NCI-H2171 (cell line): ENCODE measurements at regions not wholly inside any gene's neighbourhood (a gene's known extent, or its start where the extent isn't known, plus 50 kb on each side); places are given as distances from the start of the nearest gene placed in this dataset.
"Not testable (repeated sequence)": the region's sequence is repeated elsewhere in the genome, so short reads cannot be mapped to it uniquely, and the experiment has no call there.

Source experiments
- DNase-seq: peaks from one replicate; lab custom pipeline; 2025; lab: John Stamatoyannopoulos, UW

DNA sequence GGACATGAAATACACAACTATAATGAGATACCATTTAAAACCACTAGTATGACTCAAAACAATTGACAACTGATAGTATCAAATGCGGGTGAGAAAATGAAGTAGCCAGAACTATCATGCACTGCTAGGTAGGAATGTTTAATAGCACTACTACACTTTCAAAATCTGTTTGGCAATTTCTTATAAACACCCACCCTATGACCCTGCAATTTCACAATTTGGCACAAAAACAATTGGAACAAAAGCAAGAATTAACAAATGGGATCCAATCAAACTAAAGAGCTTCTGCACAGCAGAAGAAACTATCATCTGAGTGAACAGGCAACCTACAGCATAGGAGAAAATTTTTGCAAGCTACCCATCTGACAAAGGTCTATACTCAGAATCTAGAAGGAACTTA is 431.2 kb upstream of the GYPC start:
- DNase-seq = no peak

DNA sequence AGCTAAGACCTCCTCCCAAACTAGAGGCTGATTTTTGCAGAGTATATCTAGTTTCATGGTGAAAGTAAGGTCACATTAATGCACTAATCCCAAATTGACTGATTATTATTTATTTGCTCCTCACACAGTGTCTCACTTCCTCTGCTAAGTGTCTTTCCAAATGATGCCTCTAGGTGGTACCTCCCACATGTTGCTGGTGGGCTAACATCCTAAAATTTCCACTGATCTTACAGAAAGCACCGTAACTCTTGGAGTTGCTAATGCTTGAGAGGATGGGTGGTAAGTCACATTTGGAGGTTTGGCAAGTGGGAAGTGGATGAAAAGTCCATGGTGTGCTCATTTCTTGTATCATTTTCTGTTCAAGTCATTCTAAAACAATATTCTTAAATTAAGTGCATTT is 428.7 kb upstream of the GYPC start:
- DNase-seq = no peak

DNA sequence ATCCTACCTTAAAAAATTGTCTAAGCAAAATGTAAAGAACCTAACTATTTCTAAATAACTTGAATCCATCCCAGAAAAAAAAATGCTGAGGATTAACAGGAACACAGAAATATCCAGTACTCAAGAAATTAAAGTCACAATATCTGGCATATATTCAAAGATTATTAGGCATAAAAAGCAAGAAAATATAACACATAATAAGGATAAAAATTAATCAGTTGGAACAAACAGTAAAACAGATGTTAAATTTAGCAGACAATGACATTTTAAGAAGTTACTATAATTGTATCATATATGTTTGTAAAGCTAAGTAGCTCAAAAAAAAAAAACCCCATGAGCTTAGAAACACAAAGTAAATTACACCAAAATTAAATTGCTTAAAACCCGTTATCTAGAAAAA is 427.4 kb upstream of the GYPC start:
- no peak for DNase-seq

DNA sequence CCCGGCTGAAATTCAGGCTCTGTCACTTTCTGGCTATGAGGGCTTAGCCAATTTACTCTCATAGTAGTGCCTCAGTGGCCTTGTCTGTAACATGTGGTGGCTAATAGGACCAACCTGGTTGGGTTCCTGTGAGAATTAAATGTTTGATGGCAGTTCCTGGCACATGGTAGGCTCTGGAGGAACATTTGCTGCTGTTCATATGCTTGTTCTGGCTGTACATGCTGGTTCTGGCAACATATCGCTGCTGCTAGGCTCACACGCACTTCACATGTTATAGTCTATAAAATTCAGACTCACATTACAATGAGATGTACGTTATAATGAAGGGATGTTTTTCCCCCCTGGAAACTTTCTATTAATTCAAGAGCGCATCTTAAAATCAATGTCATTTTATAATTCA is 417.7 kb upstream of the GYPC start:
- no peak for DNase-seq

DNA sequence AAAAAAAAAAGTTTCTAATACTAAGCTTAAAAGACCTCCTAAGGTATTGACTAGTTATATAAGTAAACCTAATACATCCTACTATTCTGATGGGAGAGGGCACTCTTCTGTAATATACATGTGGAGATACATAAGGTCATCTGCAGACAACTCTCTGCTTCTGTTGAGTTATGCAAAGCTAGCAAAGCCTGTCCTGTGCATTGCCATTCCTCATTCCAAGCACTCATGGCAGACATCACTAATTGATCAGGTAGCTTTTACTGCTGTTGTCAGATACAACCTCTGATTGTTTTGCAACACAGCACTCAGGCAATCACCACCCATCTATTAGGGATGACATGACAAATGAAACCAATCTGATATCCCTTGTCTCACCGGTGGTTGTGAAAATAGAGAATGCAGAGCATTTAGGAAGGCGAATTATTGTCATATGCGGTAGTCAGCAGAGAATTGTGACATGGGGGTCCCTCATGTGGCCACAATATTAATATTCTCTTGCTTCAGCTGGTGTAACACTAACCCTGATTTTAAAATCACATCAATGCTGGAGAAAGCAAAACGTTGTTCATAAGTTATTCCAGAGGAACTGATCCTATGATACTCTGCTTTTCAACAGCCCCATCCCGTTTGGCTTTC is 416.5 kb upstream of the GYPC start:
- DNase-seq = no peak

DNA sequence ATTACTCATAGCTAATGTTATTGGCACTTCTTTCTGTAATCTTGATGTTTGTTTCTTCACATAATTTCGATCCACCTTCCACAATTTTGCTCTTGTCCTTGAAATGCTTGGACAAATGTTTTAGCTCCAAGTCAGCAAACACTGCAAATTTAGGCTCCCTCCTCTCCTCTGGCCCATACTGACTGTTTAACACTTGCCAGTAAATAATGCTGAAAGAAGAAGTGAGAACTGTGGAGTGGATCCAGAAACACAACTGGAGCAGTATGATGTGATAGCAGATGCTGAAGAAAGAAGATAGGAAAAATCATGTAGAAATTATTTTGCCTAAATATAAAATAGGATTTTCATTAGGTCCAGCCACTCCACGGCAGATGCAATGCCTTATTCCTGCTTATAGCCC is 415.0 kb upstream of the GYPC start:
- no peak for DNase-seq

DNA sequence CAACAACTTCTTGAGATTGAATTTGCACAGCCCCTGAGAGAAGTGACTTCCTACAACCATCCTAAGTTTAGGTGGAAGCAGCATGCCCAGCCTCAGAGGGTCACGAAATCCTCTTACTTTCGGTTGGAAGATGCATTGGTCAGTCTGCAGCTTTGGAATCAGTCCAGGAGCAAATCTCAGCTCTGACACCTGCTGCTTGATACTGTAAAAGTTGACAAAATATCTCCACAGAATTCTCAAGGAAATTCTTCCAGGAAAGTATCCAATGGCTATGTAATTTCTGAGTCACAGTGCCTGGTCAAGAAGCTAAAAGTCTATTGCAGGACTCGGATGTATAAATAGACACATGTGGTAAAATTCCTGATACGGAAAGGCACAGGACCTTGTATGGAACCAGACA is 414.5 kb upstream of the GYPC start:
- DNase-seq = no peak

DNA sequence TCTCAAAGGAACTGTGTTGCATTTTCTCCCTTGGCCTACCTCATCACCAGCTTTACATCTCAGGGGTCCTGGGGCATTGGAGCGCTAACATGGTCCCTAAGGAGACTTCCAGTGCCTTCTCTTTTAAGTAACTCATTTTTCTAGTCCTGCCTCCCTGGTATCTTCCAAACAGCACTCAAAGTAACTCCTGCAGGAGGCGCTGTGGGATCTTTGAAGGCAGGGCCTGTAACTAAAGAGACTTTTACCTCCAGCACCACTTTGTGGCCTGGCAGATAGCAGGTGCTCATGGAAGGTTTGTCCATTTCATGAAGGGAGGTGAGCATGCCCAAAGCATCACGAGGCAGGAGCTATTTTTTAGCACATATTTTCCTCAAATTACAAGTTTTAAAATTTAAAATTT is 411.0 kb upstream of the GYPC start:
- no peak for DNase-seq

DNA sequence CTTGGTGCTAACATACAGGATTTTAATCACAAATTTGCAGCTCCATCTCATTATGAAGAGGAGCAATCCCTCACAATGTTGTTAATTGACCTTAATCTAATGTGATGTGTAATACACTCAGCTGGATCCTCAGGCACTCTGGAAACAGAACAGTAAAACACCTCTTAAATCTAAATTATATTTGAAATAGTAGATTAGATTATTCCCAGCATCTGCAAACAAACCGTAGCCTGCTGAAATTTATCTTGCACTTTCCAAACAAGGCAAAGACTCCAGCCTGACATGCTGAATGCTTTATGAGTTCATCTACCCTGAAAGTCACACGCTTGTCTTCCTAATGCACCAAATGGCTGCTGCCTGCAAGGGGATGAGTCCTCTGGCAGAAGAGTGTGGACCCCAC is 402.3 kb upstream of the GYPC start:
- no peak for DNase-seq

DNA sequence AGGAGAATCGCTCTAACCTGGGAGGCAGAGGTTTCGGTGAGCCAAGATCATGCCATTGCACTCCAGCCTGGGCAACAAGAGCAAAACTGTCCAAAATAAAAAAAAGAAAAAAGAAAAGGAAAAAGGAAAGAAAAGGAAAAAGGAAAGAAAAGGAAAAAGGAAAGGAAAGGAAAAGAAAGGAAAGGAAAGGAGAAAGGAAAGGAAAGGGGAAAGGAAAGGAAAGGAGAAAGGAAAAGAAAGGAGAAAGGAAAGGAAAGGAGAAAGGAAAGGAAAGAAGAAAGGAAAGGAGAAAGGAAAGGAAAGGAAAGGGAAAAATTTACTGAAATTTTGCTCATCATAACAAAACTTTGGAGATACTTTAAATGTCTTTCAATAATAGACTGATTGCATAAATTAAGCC is 391.3 kb upstream of the GYPC start:
- no peak for DNase-seq

DNA sequence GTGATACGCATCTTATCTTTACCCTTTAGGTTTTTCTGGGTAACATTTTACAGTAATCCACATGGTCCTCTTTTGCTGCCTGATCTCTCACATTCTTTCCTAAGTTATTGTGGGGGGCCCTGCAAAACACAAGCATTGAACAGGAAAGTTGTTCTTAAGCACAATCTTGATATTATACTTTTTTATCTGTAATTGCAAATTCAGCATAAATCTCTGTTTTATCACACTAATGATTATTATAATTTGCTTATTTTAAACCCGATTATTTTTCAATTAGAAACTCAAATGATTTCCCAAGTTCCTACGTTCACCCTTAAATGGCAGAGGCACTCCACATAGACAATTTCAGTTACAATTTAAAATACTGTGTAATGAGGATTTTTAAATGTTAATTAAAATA is 386.0 kb upstream of the GYPC start:
- no peak for DNase-seq

DNA sequence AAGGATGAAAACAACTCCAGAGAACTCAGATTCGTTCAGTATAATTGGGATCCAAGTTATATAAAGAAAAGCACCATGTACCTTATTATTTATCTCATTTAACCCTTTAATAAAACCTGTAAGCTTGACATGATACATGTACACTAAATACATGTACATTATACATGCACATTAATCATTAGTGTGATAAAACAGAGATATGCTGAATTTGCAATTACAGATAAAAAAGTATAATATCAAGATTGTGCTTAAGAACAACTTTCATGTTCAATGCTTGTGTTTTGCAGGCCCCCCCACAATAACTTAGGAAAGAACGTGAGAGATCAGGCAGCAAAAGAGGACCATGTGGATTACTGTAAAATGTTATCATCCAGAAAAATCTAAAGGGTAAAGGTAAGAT is 385.4 kb upstream of the GYPC start:
- no peak for DNase-seq

DNA sequence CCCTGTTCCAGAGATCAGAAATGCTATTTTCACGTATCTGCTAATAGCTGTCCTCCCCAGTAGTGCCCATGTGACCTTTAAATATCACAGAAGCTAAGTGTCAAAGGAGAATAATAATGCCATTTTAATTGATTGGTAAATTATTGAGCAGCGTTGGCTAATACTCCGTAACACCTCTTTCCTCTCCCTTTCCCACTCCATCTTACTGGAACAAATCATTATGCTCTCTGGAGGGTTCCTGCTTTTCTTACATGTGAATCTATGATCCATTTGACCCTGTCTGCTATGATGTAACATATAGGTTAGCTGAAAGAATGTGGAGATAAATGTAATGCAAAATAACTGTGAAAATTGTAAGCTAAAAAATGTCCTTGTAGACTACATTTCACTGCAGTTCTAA is 383.6 kb upstream of the GYPC start:
- no peak for DNase-seq

DNA sequence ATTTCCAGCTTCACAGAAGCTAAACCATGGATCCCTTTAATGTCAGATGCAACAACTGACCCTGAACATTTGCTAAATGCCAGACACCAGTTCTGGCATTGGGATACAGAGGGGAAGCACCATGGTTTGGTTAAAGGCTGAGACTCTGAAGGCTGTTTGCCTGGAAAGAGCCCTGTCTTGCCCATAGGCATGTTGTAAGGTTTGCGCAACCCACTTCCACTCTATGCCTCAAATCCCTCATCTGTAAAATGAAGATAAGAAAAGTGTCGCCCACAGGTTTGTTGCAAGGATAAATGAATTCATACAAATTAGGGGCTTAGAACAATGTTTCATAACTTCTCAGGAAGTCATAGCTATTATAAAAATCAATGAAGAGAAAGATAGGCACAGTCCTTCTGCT is 380.9 kb upstream of the GYPC start:
- no peak for DNase-seq

DNA sequence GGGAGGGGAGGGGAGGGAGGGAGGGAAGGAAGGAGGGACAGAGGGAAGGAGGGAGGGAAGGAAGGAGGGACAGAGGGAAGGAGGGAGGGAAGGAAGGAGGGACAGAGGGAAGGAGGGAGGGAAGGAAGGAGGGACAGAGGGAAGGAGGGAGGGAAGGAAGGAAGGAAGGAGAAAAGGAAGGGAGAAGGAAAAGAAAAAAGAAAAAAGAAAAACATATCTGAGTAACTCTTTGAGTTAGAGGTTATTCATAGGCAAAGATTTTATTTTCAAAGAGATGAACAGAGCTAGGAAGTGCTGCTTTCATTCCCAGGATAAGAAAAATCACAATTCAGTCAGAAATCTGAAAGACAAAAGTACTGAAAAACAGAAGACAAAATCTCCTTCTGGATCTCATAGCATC is 379.7 kb upstream of the GYPC start:
- not testable (repeated sequence) for DNase-seq

DNA sequence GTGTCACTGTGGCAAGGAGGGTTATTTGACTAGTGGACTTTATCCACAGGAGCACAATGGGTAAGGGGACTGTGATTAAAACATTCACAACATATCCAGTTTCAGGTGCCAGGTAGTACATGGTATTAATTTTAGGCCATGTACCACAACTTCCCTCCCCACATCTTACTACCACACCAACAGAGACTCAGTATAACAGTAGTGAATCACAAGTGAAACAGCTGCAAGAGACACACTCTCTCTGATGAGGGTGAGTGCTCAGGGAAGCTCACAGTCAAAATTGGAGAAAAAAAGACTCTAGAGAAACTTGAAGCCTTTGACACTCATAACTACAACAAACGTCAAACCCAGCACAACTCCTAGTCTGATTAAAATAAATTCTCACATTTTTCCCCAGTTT is 367.6 kb upstream of the GYPC start:
- no peak for DNase-seq

DNA sequence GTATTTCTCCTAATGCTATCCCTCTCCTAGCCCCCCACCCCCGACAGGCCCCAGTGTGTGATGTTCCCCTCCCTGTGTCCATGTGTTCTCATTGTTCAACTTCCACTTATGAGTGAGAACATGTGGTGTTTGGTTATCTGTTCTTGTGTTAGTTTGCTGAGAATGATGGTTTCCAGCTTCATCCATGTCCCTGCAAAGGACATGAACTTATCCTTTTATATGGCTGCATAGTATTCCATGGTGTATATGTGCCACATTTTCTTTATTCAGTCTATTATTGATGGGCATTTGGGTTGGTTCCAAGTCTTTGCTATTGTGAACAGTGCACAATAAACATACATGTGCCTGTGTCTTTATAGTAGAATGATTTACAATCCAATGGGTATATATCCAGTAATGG is 362.0 kb upstream of the GYPC start:
- DNase-seq = not testable (repeated sequence)

DNA sequence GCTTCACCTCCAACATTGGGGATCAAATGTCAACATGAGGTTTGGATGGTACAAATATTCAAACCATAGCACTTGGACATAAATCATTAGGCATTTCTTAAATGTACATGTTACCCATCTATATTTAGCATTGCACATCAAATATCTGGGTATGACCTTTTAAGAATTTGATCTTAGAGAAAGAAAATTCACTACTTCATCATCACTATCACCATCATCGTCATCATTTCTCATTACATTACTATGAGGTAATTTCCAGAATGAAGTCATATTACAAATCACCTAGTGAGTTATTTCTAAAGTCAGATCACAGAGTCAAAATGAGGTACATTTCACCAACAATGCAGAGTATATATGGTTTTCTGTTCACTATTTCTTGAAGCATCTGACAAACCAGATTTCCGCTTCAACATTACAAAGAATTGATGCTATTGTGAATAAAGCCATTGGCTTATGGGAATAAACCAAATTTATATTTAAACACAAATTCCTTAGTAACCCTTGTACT is 356.4 kb upstream of the GYPC start:
- DNase-seq = no peak

DNA sequence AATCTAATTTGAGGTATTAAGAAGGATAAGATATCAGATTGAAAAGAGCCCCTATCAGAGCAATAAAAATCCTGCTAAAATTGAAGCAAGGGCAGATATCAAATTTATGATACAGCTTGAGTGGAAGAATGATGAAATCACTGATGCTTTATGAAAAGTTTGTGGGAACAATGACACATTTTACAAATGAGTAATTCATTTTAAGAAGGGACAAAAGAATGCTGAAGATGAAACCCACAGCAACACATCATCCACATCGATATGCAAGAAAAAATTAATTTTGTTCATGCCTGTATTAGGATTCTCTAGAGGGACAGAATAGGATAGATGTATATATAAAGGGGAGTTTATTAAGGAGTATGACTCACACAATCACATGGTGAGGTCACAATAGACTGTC is 355.6 kb upstream of the GYPC start:
- no peak for DNase-seq

DNA sequence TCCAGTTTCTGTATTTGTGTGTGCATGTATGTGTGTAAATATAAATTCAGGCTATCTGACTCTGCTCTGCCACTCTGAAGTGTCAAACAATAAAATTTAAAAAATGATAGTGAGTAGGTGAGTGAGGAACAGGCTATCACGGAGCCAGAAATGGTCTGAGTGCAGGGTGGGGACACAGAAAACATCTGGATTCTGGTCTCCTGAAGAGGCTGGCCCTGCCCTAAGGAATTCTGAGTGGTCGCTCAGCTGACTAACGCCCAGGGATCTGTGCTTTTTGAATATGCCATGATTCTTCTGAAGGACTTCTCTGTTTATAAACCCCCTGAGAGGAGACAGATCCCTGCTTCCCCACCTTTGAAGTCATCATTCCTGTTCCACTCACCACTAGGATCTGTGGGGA is 353.9 kb upstream of the GYPC start:
- DNase-seq = no peak

DNA sequence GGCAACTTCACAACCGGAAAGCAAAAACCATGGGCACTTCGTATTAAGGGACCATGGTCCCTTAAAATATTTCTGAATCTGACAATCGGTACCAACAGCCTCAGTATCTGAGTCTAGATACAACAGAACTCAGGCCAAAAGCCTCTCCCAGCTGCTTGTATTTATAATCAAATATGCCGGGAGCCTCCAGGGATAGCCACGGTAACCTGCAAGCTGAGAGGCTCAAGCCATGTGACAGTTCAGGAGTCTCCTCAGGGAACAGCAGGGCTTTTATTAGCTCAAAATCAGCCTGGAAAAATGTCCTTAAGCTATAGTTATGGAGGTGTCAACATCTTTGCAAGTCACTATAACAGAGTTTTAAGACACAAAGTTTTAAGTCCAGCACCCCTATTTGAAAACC is 352.8 kb upstream of the GYPC start:
- no peak for DNase-seq

DNA sequence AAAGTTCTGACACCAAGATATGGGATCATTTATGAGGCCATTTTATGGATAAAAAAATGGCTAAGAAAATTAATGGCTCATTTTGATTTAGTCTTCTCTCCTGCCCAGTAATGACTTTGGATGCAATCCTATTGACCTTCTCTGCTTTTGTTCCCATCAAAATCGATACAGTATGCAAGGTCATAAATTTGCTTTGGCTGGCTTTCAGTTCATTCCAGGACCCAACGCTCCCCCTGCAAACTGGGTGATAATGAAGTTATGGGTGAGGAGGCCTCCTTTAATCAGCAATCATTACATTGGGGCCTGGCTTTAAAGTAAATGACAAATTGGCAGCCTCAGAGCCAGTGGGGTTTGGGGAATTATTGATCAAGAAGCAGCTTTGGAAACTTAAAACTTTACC is 351.8 kb upstream of the GYPC start:
- no peak for DNase-seq

DNA sequence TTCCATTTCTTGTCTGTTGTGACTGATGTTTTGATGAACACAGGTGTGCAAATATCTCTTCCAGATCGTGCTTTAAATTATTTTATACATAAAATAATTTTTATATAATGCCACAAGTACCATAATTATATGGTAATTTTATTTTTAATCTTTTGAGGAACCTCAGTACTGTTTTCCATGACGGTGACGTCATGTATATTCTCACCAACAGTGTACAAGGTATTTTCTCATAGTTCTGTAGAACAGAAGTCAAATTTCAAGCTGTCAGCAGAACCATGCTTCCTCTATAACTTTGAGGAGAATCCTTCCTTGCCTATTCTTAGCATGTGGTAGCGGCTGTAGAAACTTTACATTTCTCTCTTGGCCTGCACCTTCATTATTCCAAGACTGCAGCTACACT is 349.4 kb upstream of the GYPC start:
- DNase-seq = no peak

DNA sequence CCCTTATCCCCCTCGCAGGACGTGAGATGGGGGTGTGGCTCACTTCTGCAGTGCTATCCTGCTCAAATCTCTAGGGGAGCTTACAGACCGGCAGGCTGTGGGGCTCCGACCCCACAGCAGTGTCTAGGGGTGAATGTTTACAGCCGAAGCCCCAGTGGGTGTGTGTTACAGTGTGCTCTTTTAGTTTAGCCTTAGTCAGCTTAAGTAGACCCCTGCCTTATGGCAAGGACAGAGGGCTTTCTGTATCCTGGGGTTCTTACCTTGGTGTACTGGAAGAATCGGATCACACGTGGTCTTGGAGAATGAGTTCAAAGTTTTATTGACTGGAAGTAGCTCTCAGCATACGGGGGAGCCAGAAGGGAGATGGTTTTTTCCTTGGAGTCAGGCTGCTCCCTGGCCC is 348.2 kb upstream of the GYPC start:
- DNase-seq = no peak

DNA sequence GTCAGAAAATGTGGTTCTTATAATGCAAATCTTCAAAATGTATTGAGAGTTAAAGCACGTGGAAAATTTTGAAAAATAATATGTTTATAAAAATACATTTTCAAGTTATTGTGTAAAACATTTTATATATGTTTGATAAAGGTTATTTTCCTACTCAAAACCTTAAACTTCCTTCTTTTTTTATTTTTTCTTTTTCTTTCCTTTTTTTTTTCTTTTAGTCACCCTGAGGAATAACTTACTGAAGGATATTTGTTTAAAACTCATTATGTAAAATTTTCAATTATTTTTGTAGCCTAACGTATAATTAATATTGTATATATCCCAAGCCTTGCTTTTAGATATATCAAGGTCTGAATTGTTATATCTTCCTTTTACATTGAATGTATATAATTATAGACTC is 346.8 kb upstream of the GYPC start:
- DNase-seq = no peak
